K562 (cell line): ENCODE measurements at regions not wholly inside any gene's neighbourhood (a gene's known extent, or its start where the extent isn't known, plus 50 kb on each side); places are given as distances from the start of the nearest gene placed in this dataset.
"Not testable (repeated sequence)": the region's sequence is repeated elsewhere in the genome, so short reads cannot be mapped to it uniquely, and the experiment has no call there.

Experiments used
- BHLHE40 ChIP-seq: IDR thresholded peaks from 2 replicates; pipeline ENCODE4 v1.6.1; 2011; ENCODE audit warnings: low read length, improper control_type of control experiment
- EP300 ChIP-seq: IDR thresholded peaks from 2 replicates; pipeline ENCODE4 v1.6.1; 2012; ENCODE audit warnings: low read length, improper control_type of control experiment
- ETV6 ChIP-seq, 3 experiments: fragments of 150-350 bp in 1 of 3; sonication (generic) in 1 of 3; formaldehyde crosslinking in 1 of 3; IDR thresholded peaks; 2 replicates each; pipeline versions ENCODE4 v1.6.1 to v1.8.0; 2014 to 2022; ENCODE audit warnings: borderline replicate concordance in 2 of 3, low read depth in 2 of 3, antibody characterized with exemption in 1 of 3, low read length in 1 of 3, mild to moderate bottlenecking in 1 of 3, missing genetic modification reagents in 1 of 3
- HDAC1 ChIP-seq, 2 experiments: fragments of 450-650 bp; IDR thresholded peaks; 2 replicates each; pipeline ENCODE4 v1.6.1; 2016 to 2017; ENCODE audit warnings: inconsistent platforms in 1 of 2, mild to moderate bottlenecking in 1 of 2, moderate library complexity in 1 of 2
- MTA2 ChIP-seq: fragments of 450-650 bp; IDR thresholded peaks from 2 replicates; pipeline ENCODE4 v1.6.1; 2016; ENCODE audit warnings: low read depth
- NR2C1 ChIP-seq, 2 experiments: fragments of 450-650 bp; IDR thresholded peaks; 2 replicates each; pipeline ENCODE4 v1.6.1; 2017; ENCODE audit warnings: mild to moderate bottlenecking in 2 of 2, antibody characterized with exemption in 1 of 2, inconsistent platforms in 1 of 2, missing compliant biosample characterization in 1 of 2, missing genetic modification characterization in 1 of 2
- NR2C2 ChIP-seq, 2 experiments: fragments of 200-800 bp in 1 of 2; sonication (Bioruptor generic) in 1 of 2; sonication (generic) in 1 of 2; formaldehyde crosslinking in 1 of 2; IDR thresholded peaks; 2 replicates each; pipeline versions ENCODE4 v1.6.1 to v1.8.0; 2016 to 2022; ENCODE audit warnings: mild to moderate bottlenecking in 1 of 2, missing compliant biosample characterization in 1 of 2, missing genetic modification characterization in 1 of 2, missing genetic modification reagents in 1 of 2
- SIX5 ChIP-seq, 2 experiments: IDR thresholded peaks; 2 replicates each; pipeline ENCODE4 v1.6.1; 2011; ENCODE audit warnings: low read length in 2 of 2, borderline replicate concordance in 1 of 2, low read depth in 1 of 2, mild to moderate bottlenecking in 1 of 2, moderate library complexity in 1 of 2; ENCODE audit not compliant: insufficient read depth in 1 of 2
- SMAD4 ChIP-seq: fragments of 250-450 bp; sonication (Bioruptor Pico); conservative IDR thresholded peaks from 2 replicates; pipeline ENCODE4 v1.8.0; 2021; ENCODE audit warnings: inconsistent platforms, mild to moderate bottlenecking, moderate library complexity
- SMARCE1 ChIP-seq: fragments of 450-650 bp; IDR thresholded peaks from 2 replicates; pipeline ENCODE4 v1.7.1; 2016; ENCODE audit warnings: mild to moderate bottlenecking
- SOX6 ChIP-seq: fragments of 450-650 bp; IDR thresholded peaks from 2 replicates; pipeline ENCODE4 v1.6.1; 2014; ENCODE audit warnings: mild to moderate bottlenecking
- TBL1XR1 ChIP-seq, 2 experiments: IDR thresholded peaks; 2 replicates each; pipeline ENCODE4 v1.6.1; 2012; ENCODE audit warnings: improper control_type of control experiment in 2 of 2, low read length in 2 of 2, mild to moderate bottlenecking in 1 of 2
- TRIM24 ChIP-seq, 2 experiments: fragments of 450-650 bp; IDR thresholded peaks; 2 replicates each; pipeline ENCODE4 v1.6.1; 2016
- ZBED1 ChIP-seq: IDR thresholded peaks from 2 replicates; pipeline ENCODE4 v1.6.1; 2014
- ZKSCAN1 ChIP-seq: fragments of 150-350 bp; IDR thresholded peaks from 2 replicates; pipeline ENCODE4 v1.6.1; 2016; ENCODE audit warnings: low read depth, low read length
- TF ChIP-seq, protein P1 (sequence below), 2 experiments: fragments of 450-650 bp; IDR thresholded peaks; 2 replicates each; pipeline ENCODE4 v1.6.1; 2016
- TF ChIP-seq, protein P2 (sequence below): sonication (generic); IDR thresholded peaks from 2 replicates; pipeline ENCODE4 v1.6.1; 2016
- TF ChIP-seq, protein P3 (sequence below), 2 experiments: fragments of 200-800 bp in 1 of 2; sonication (Bioruptor generic) in 1 of 2; sonication (generic) in 1 of 2; formaldehyde crosslinking in 1 of 2; IDR thresholded peaks in 1 of 2; conservative IDR thresholded peaks in 1 of 2; 2 replicates each; pipeline versions ENCODE4 v1.5.0 to v1.6.1; 2016 to 2020; ENCODE audit warnings: missing compliant biosample characterization in 1 of 2, missing genetic modification characterization in 1 of 2, missing genetic modification reagents in 1 of 2
- TF ChIP-seq, protein P4 (sequence below): fragments of 200-800 bp; sonication (Bioruptor generic); IDR thresholded peaks from 2 replicates; pipeline ENCODE4 v1.6.1; 2017; ENCODE audit warnings: missing genetic modification characterization, missing compliant biosample characterization
- TF ChIP-seq, protein P5 (sequence below): sonication (generic); formaldehyde crosslinking; IDR thresholded peaks from 2 replicates; pipeline ENCODE4 v1.8.0; 2022; ENCODE audit warnings: missing genetic modification reagents, mild to moderate bottlenecking, moderate library complexity, borderline replicate concordance

DNA sequence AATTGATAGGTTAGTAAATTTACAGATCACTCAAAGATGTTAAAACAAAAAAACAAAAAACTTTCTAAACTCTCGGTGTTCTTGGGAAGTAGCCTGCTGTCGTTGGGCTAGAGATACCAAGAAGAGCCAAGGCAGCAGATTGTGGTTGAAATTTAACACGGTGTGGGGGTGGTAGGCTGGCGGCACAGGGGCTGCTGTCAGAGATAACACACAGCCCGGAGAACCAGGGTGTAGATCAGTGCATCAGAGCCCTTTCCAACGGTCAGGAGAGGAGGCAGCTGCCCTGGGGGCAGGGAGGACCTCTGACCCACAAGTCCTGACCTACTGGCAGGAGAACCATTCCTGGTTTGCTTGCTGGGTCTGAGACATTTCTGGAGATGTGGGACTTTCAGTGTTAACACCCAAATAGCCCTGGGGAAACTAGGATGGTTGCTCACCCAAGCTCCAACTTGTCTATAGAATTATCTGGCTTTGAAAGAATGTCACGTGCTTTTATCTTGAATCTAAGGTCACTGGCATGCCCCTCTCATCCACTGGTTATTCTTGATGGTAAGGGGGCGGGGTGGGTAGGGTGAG, 205.2 kb upstream of the PLGLB2 start (continued):
- TF ChIP-seq, protein P1, sequence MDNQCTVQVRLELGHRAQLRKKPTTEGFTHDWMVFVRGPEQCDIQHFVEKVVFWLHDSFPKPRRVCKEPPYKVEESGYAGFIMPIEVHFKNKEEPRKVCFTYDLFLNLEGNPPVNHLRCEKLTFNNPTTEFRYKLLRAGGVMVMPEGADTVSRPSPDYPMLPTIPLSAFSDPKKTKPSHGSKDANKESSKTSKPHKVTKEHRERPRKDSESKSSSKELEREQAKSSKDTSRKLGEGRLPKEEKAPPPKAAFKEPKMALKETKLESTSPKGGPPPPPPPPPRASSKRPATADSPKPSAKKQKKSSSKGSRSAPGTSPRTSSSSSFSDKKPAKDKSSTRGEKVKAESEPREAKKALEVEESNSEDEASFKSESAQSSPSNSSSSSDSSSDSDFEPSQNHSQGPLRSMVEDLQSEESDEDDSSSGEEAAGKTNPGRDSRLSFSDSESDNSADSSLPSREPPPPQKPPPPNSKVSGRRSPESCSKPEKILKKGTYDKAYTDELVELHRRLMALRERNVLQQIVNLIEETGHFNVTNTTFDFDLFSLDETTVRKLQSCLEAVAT (IDR thresholded peaks at IDR 0.05), result peak in 1 of 2 experiments; percentile 70; a peak in 2 of 4 replicates
- peak; percentile 55; the same call in 1 of the 2 replicates for TF ChIP-seq ZKSCAN1
- TF ChIP-seq, protein P2, sequence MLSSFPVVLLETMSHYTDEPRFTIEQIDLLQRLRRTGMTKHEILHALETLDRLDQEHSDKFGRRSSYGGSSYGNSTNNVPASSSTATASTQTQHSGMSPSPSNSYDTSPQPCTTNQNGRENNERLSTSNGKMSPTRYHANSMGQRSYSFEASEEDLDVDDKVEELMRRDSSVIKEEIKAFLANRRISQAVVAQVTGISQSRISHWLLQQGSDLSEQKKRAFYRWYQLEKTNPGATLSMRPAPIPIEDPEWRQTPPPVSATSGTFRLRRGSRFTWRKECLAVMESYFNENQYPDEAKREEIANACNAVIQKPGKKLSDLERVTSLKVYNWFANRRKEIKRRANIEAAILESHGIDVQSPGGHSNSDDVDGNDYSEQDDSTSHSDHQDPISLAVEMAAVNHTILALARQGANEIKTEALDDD, result peak; percentile 44; the same call in 1 of the 2 replicates
- not testable (repeated sequence) for TF ChIP-seq NR2C1 (IDR thresholded peaks at IDR 0.05); ETV6 (CRISPR knock-in tag; IDR thresholded peaks at IDR 0.05; ENCODE audit: borderline replicate concordance); NR2C2 (CRISPR knock-in tag; IDR thresholded peaks at IDR 0.05)
- TF ChIP-seq NR2C1 (tag; IDR thresholded peaks at IDR 0.05), result peak; percentile 32; the same call in 1 of the 2 replicates
- 0 out of 2 replicates have a peak, but pooled peaks have one; percentile 34 for TF ChIP-seq SMARCE1
- TF ChIP-seq, protein P3, sequence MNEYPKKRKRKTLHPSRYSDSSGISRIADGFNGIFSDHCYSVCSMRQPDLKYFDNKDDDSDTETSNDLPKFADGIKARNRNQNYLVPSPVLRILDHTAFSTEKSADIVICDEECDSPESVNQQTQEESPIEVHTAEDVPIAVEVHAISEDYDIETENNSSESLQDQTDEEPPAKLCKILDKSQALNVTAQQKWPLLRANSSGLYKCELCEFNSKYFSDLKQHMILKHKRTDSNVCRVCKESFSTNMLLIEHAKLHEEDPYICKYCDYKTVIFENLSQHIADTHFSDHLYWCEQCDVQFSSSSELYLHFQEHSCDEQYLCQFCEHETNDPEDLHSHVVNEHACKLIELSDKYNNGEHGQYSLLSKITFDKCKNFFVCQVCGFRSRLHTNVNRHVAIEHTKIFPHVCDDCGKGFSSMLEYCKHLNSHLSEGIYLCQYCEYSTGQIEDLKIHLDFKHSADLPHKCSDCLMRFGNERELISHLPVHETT (CRISPR knock-in tag; conservative IDR thresholded peaks at IDR 0.05 in 1 of 2, IDR thresholded peaks at IDR 0.05 in 1 of 2), result 0 out of 4 replicates have a peak, but pooled peaks of 1 of the 2 experiments have one; percentile 48
- TF ChIP-seq MTA2, result peak; percentile 55; the same call in 1 of the 2 replicates
- TF ChIP-seq ETV6 (IDR thresholded peaks at IDR 0.05; ENCODE audit: borderline replicate concordance in 1 of 2, low read depth in 2 of 2, low read length in 1 of 2), result peak in 1 of 2 experiments; percentile 41; a peak in 1 of 4 replicates
- peak; percentile 67 for TF ChIP-seq NR2C2 (tag; IDR thresholded peaks at IDR 0.05)
- 0 out of 4 replicates have a peak, but pooled peaks of 1 of the 2 experiments have one; percentile 17 for TF ChIP-seq TRIM24 (IDR thresholded peaks at IDR 0.05)
- peak; percentile 88 for TF ChIP-seq EP300
- TF ChIP-seq, protein P4, sequence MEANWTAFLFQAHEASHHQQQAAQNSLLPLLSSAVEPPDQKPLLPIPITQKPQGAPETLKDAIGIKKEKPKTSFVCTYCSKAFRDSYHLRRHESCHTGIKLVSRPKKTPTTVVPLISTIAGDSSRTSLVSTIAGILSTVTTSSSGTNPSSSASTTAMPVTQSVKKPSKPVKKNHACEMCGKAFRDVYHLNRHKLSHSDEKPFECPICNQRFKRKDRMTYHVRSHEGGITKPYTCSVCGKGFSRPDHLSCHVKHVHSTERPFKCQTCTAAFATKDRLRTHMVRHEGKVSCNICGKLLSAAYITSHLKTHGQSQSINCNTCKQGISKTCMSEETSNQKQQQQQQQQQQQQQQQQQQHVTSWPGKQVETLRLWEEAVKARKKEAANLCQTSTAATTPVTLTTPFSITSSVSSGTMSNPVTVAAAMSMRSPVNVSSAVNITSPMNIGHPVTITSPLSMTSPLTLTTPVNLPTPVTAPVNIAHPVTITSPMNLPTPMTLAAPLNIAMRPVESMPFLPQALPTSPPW, result peak; percentile 53
- TF ChIP-seq SMAD4 (CRISPR knock-in tag), result peak; percentile 76
- TF ChIP-seq, protein P5, sequence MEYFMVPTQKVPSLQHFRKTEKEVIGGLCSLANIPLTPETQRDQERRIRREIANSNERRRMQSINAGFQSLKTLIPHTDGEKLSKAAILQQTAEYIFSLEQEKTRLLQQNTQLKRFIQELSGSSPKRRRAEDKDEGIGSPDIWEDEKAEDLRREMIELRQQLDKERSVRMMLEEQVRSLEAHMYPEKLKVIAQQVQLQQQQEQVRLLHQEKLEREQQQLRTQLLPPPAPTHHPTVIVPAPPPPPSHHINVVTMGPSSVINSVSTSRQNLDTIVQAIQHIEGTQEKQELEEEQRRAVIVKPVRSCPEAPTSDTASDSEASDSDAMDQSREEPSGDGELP (CRISPR knock-in tag), result peak; percentile 52; the same call in 1 of the 2 replicates
- peak; percentile 63 for TF ChIP-seq BHLHE40
- TF ChIP-seq SOX6, result peak; percentile 62; the same call in 1 of the 2 replicates
- peak; percentile 68; the same call in 1 of the 2 replicates for TF ChIP-seq ZBED1
- peak in 1 of 2 experiments; percentile 35; a peak in 1 of 4 replicates for TF ChIP-seq HDAC1 (IDR thresholded peaks at IDR 0.05)
- peak in 1 of 2 experiments; percentile 78; a peak in 2 of 4 replicates for TF ChIP-seq TBL1XR1 (IDR thresholded peaks at IDR 0.05; ENCODE audit: low read length in 2 of 2)
- peak in 1 of 2 experiments; percentile 6; a peak in 1 of 4 replicates for TF ChIP-seq SIX5 (IDR thresholded peaks at IDR 0.05; ENCODE audit: borderline replicate concordance in 1 of 2, insufficient read depth in 1 of 2, low read depth in 1 of 2, low read length in 2 of 2)
